WTC11 (cell line): ENCODE measurements at regions not wholly inside any gene's neighbourhood (a gene's known extent, or its start where the extent isn't known, plus 50 kb on each side); places are given as distances from the start of the nearest gene placed in this dataset.
A peak's percentile ranks its signal among the peaks of the same experiment; 100 is the strongest.
"Not testable (repeated sequence)": the region's sequence is repeated elsewhere in the genome, so short reads cannot be mapped to it uniquely, and the experiment has no call there.

ENCODE experiments used
- ATAC-seq: fragments of 200-7000 bp; cut with Tn5 transposase; 2 replicates; pipeline ENCODE4 v1.10.0; 2021; ENCODE audit warnings: mild to moderate bottlenecking, moderate library complexity
- CTCF ChIA-PET: fragments of 300-600 bp; sonication (Branson Sonifier 250); formaldehyde crosslinking; loops from one replicate; lab custom pipeline; 2021; ENCODE audit warnings: antibody characterized with exemption; lab: Charles Lee
- POLR2A ChIA-PET: fragments of 350-600 bp; sonication (Branson Sonifier 250); formaldehyde crosslinking; loops from one replicate; lab custom pipeline; 2021; ENCODE audit warnings: antibody characterized with exemption; lab: Charles Lee
- DNase-seq: peaks from one replicate; pipeline ENCODE4 v3.0.0; 2021; ENCODE audit warnings: low spot score
- H3K27ac Mint-ChIP-seq: 2 replicates; pipeline ENCODE4 v1.8.0; 2021; ENCODE audit warnings: mixed read lengths
- H3K27me3 Mint-ChIP-seq: 2 replicates; pipeline ENCODE4 v1.8.0; 2021; ENCODE audit warnings: low read depth, mild to moderate bottlenecking, moderate library complexity, mixed read lengths
- H3K36me3 Mint-ChIP-seq: 2 replicates; pipeline ENCODE4 v1.8.0; 2021; ENCODE audit warnings: mixed read lengths
- H3K4me1 Mint-ChIP-seq: 2 replicates; pipeline ENCODE4 v1.8.0; 2022; ENCODE audit warnings: mixed read lengths
- H3K4me3 Mint-ChIP-seq: 2 replicates; pipeline ENCODE4 v1.8.0; 2021; ENCODE audit warnings: mild to moderate bottlenecking, moderate library complexity, mixed read lengths
- H3K9me3 Mint-ChIP-seq: 2 replicates; pipeline ENCODE4 v1.8.0; 2021; ENCODE audit warnings: mixed read lengths
- ESRRA ChIP-seq: sonication (generic); formaldehyde crosslinking; IDR thresholded peaks from 2 replicates; pipeline ENCODE4 v1.8.1; 2022; ENCODE audit warnings: mild to moderate bottlenecking, missing genetic modification reagents, borderline replicate concordance
- ETV6 ChIP-seq: sonication (generic); formaldehyde crosslinking; IDR thresholded peaks from 2 replicates; pipeline ENCODE4 v1.8.1; 2022; ENCODE audit warnings: mild to moderate bottlenecking, missing genetic modification reagents
- HMGA2 ChIP-seq: fragments of 250-450 bp; sonication (Bioruptor Pico); IDR thresholded peaks from 2 replicates; pipeline ENCODE4 v1.4.0; 2021; ENCODE audit warnings: mild to moderate bottlenecking, moderate library complexity
- NFYB ChIP-seq: sonication (generic); formaldehyde crosslinking; conservative IDR thresholded peaks from 2 replicates; pipeline ENCODE4 v1.8.0; 2022; ENCODE audit warnings: low read depth, missing genetic modification reagents
- NR2C2 ChIP-seq: sonication (generic); formaldehyde crosslinking; IDR thresholded peaks from 2 replicates; pipeline ENCODE4 v1.8.0; 2022; ENCODE audit warnings: mild to moderate bottlenecking, missing genetic modification reagents
- PRRX2 ChIP-seq: fragments of 250-450 bp; sonication (Bioruptor Pico); IDR thresholded peaks from 2 replicates; pipeline ENCODE4 v1.8.0; 2021; ENCODE audit warnings: mild to moderate bottlenecking
- RORB ChIP-seq: fragments of 250-450 bp; sonication (Bioruptor Pico); IDR thresholded peaks from 2 replicates; pipeline ENCODE4 v1.9.0; 2021; ENCODE audit warnings: mild to moderate bottlenecking
- TEAD4 ChIP-seq: sonication (generic); formaldehyde crosslinking; IDR thresholded peaks from 2 replicates; pipeline ENCODE4 v1.8.0; 2022; ENCODE audit warnings: mild to moderate bottlenecking, missing genetic modification reagents
- ZNF138 ChIP-seq: sonication (generic); formaldehyde crosslinking; conservative IDR thresholded peaks from 2 replicates; pipeline ENCODE4 v1.8.1; 2022; ENCODE audit warnings: mild to moderate bottlenecking, moderate library complexity, missing genetic modification reagents
- ZNF232 ChIP-seq: sonication (generic); formaldehyde crosslinking; IDR thresholded peaks from 2 replicates; pipeline ENCODE4 v1.8.0; 2022; ENCODE audit warnings: mild to moderate bottlenecking, missing genetic modification reagents
- TF ChIP-seq, protein P1 (sequence below): sonication (generic); formaldehyde crosslinking; IDR thresholded peaks from 2 replicates; pipeline ENCODE4 v1.8.0; 2022; ENCODE audit warnings: mild to moderate bottlenecking, missing genetic modification reagents
- TF ChIP-seq, protein P2 (sequence below): sonication (generic); formaldehyde crosslinking; IDR thresholded peaks from 2 replicates; pipeline ENCODE4 v1.8.1; 2023; ENCODE audit warnings: mild to moderate bottlenecking, missing genetic modification reagents, moderate library complexity
- TF ChIP-seq, protein P3 (sequence below): sonication (generic); formaldehyde crosslinking; IDR thresholded peaks from 2 replicates; pipeline ENCODE4 v1.8.1; 2022; ENCODE audit warnings: mild to moderate bottlenecking, missing genetic modification reagents, moderate library complexity, borderline replicate concordance
- TF ChIP-seq, protein P4 (sequence below): fragments of 250-450 bp; sonication (Bioruptor Pico); conservative IDR thresholded peaks from 2 replicates; pipeline ENCODE4 v1.9.0; 2021; ENCODE audit warnings: mild to moderate bottlenecking
- TF ChIP-seq, protein P5 (sequence below): sonication (generic); formaldehyde crosslinking; IDR thresholded peaks from 2 replicates; pipeline ENCODE4 v1.8.0; 2022; ENCODE audit warnings: mild to moderate bottlenecking, missing genetic modification reagents
- TF ChIP-seq, protein P6 (sequence below): sonication (generic); formaldehyde crosslinking; IDR thresholded peaks from 2 replicates; pipeline ENCODE4 v1.8.0; 2023; ENCODE audit warnings: missing genetic modification reagents, mild to moderate bottlenecking, borderline replicate concordance
- TF ChIP-seq, protein P7 (sequence below): fragments of 250-450 bp; sonication (Bioruptor Pico); IDR thresholded peaks from 2 replicates; pipeline ENCODE4 v2.1.2; 2022; ENCODE audit warnings: mild to moderate bottlenecking, moderate library complexity

DNA sequence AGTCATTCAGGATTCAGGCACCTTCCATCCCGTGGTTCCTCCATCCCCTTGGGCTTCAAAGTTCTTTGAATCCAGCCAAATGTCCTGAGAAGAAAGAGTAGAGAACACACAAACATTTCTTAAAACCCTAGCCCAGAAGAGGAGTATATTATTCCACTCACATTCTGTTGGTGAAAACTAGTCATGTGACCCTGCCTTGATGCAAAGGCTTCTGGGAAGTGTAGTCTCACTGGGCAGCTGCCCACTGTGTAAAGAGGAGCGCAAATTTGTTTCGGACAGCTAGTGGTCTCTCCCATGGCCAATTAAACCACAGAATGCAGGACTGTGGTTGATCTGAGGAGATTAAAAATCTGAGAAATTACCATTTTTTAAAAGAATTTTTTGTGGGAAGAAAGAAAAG lies 304.4 kb downstream of the SUCLA2 start:
- ATAC-seq = peak; percentile 79; the same call in 1 of the 2 replicates
- Mint-ChIP-seq H3K27me3 (peaks cover 5% of the 10 kb centered on the region), H3K4me3 (no peak overlapping the region), H3K9me3 (peaks cover 25% of the 10 kb centered on the region), H3K36me3 (no peaks in the 10 kb centered on the region; the same call in 1 of the 2 replicates), H3K27ac (no peak overlapping the region), H3K4me1 (no peaks in the 10 kb centered on the region)
- TF ChIP-seq, protein P1, sequence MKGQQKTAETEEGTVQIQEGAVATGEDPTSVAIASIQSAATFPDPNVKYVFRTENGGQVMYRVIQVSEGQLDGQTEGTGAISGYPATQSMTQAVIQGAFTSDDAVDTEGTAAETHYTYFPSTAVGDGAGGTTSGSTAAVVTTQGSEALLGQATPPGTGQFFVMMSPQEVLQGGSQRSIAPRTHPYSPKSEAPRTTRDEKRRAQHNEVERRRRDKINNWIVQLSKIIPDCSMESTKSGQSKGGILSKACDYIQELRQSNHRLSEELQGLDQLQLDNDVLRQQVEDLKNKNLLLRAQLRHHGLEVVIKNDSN (CRISPR knock-in tag) = peak; percentile 81
- TF ChIP-seq, protein P2, sequence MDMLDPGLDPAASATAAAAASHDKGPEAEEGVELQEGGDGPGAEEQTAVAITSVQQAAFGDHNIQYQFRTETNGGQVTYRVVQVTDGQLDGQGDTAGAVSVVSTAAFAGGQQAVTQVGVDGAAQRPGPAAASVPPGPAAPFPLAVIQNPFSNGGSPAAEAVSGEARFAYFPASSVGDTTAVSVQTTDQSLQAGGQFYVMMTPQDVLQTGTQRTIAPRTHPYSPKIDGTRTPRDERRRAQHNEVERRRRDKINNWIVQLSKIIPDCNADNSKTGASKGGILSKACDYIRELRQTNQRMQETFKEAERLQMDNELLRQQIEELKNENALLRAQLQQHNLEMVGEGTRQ (CRISPR knock-in tag) = peak; percentile 88
- TF ChIP-seq PRRX2 (CRISPR knock-in tag) = no peak
- TF ChIP-seq NFYB = peak; percentile 63
- CTCF ChIA-PET = no interaction called here
- POLR2A ChIA-PET = no interaction called here
- DNase-seq = no peak

DNA sequence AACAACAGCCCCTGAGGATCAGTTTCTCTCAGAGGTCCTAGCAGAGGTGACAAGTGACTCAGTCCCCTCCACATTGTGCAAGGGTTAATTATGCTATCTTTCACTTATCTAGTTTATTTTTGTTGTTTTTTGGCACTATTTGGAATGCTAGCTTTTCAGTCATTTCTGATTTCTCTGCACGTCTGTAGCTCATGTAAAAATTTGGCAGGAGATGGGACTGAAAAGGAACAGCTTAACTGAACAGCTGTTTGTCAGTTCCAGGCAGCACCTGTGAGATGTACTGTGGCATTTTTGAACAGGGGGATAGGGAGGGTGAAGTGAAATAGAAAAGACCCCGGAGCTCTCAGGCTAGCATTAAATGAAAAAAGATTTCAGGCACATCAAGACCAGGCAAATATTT lies 313.5 kb downstream of the SUCLA2 start:
- CTCF ChIA-PET = no interaction called here
- no peak for TF ChIP-seq HMGA2 (CRISPR knock-in tag)
- TF ChIP-seq ZNF138 (CRISPR knock-in tag) = no peak
- TF ChIP-seq, protein P3, sequence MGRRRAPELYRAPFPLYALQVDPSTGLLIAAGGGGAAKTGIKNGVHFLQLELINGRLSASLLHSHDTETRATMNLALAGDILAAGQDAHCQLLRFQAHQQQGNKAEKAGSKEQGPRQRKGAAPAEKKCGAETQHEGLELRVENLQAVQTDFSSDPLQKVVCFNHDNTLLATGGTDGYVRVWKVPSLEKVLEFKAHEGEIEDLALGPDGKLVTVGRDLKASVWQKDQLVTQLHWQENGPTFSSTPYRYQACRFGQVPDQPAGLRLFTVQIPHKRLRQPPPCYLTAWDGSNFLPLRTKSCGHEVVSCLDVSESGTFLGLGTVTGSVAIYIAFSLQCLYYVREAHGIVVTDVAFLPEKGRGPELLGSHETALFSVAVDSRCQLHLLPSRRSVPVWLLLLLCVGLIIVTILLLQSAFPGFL = no peak
- TF ChIP-seq, protein P4, sequence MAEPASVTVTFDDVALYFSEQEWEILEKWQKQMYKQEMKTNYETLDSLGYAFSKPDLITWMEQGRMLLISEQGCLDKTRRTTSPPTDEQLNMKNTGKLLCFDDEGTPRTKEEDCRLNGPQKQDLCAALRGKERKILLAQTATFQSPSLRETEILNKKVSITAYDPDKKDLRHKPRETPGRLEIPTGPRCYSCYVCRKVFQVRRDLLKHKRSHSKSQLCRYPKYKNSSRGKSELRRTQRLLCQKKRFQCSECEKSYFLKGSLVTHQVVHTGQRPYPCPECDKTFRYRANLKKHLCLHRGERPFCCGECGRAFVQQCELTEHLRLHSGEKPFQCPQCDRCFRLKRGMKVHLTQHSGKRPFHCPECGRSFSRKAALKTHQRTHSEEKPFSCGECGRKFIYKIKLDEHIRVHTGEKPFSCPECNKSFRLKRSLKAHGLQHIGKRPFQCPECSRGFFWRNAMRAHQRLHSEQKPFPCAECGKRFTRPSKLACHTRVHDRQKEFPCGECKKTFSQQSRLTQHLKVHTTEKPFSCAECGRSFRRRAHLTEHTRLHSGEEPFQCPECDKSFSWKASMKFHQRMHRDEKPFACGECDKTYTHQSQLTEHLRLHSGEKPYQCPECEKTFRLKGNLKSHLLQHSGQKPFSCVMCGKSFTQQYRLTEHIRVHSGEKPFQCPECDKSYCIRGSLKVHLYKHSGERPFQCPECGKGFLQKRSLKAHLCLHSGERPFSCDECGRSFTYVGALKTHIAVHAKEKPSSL = no peak
- TF ChIP-seq ETV6 = no peak
- TF ChIP-seq TEAD4 (CRISPR knock-in tag) = no peak
- no peak for TF ChIP-seq RORB (CRISPR knock-in tag)
- no peak for TF ChIP-seq ESRRA (CRISPR knock-in tag)
- no peak for TF ChIP-seq NR2C2 (CRISPR knock-in tag)
- TF ChIP-seq, all 79 proteins: peak for 0
- POLR2A ChIA-PET = no interaction called here
- no peak overlapping the region for H3K4me3 Mint-ChIP-seq
- H3K36me3 Mint-ChIP-seq = no peaks in the 10 kb centered on the region
- no peaks in the 10 kb centered on the region for H3K4me1 Mint-ChIP-seq
- peaks cover 11% of the 10 kb centered on the region for H3K27me3 Mint-ChIP-seq
- H3K9me3 Mint-ChIP-seq = peaks cover 13% of the 10 kb centered on the region
- no peak overlapping the region for H3K27ac Mint-ChIP-seq
- DNase-seq = no peak
- ATAC-seq = no peak

DNA sequence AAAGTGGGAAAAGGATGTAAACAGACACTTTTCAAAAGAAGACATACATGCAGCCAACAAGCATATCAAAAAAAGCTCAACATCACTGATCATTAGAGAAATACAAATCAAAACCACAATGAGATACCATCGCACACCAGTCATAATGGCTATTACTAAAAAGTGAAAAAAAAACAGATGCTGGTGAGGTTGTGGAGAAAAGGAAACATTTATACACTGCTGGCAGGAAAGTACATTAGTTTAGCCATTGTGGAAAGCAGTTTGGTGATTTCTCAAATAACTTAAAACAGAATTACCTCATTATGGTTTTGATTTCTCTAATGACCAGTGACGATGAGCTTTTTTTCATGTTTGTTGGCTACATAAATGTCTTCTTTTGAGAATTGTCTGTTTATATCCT lies 315.9 kb downstream of the SUCLA2 start:
- ATAC-seq, H3K4me3 Mint-ChIP-seq, CTCF ChIA-PET, H3K27ac Mint-ChIP-seq, H3K27me3 Mint-ChIP-seq, H3K36me3 Mint-ChIP-seq, H3K4me1 Mint-ChIP-seq, DNase-seq, POLR2A ChIA-PET: not testable (repeated sequence)
- peaks cover 13% of the 10 kb centered on the region for H3K9me3 Mint-ChIP-seq

DNA sequence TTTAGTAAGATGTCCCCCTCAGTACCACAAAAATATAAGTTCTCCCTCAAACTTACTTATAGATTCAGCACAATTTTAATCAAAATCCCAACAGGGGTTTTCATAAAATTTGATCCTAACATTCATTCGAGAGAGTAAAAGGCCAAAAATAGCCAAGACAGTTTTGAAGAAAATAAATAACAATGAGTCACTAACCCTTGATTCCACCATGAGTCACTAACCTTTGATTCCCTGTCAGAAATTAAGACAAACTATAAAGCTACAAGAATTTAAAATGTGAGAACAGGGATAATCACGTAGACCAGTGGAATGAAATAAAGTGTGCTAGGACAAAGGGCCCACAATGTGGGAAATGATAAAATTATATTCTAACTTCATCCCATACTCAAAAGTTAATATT lies 320.3 kb downstream of the SUCLA2 start:
- CTCF ChIA-PET = no interaction called here
- DNase-seq (no peak), ATAC-seq (no peak)
- no peaks in the 10 kb centered on the region; the same call in none of the 2 replicates for H3K4me1 Mint-ChIP-seq
- no peak overlapping the region for H3K4me3 Mint-ChIP-seq
- H3K36me3 Mint-ChIP-seq = no peaks in the 10 kb centered on the region
- peaks cover 9% of the 10 kb centered on the region for H3K9me3 Mint-ChIP-seq
- H3K27ac Mint-ChIP-seq = no peak overlapping the region
- POLR2A ChIA-PET = no interaction called here
- peaks cover 11% of the 10 kb centered on the region for H3K27me3 Mint-ChIP-seq
- TF ChIP-seq ZNF232 (CRISPR knock-in tag) (no peak), ESRRA (CRISPR knock-in tag) (no peak)
- TF ChIP-seq, protein P5, sequence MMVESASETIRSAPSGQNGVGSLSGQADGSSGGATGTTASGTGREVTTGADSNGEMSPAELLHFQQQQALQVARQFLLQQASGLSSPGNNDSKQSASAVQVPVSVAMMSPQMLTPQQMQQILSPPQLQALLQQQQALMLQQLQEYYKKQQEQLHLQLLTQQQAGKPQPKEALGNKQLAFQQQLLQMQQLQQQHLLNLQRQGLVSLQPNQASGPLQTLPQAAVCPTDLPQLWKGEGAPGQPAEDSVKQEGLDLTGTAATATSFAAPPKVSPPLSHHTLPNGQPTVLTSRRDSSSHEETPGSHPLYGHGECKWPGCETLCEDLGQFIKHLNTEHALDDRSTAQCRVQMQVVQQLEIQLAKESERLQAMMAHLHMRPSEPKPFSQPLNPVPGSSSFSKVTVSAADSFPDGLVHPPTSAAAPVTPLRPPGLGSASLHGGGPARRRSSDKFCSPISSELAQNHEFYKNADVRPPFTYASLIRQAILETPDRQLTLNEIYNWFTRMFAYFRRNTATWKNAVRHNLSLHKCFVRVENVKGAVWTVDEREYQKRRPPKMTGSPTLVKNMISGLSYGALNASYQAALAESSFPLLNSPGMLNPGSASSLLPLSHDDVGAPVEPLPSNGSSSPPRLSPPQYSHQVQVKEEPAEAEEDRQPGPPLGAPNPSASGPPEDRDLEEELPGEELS (CRISPR knock-in tag) = no peak
- TF ChIP-seq, protein P6, sequence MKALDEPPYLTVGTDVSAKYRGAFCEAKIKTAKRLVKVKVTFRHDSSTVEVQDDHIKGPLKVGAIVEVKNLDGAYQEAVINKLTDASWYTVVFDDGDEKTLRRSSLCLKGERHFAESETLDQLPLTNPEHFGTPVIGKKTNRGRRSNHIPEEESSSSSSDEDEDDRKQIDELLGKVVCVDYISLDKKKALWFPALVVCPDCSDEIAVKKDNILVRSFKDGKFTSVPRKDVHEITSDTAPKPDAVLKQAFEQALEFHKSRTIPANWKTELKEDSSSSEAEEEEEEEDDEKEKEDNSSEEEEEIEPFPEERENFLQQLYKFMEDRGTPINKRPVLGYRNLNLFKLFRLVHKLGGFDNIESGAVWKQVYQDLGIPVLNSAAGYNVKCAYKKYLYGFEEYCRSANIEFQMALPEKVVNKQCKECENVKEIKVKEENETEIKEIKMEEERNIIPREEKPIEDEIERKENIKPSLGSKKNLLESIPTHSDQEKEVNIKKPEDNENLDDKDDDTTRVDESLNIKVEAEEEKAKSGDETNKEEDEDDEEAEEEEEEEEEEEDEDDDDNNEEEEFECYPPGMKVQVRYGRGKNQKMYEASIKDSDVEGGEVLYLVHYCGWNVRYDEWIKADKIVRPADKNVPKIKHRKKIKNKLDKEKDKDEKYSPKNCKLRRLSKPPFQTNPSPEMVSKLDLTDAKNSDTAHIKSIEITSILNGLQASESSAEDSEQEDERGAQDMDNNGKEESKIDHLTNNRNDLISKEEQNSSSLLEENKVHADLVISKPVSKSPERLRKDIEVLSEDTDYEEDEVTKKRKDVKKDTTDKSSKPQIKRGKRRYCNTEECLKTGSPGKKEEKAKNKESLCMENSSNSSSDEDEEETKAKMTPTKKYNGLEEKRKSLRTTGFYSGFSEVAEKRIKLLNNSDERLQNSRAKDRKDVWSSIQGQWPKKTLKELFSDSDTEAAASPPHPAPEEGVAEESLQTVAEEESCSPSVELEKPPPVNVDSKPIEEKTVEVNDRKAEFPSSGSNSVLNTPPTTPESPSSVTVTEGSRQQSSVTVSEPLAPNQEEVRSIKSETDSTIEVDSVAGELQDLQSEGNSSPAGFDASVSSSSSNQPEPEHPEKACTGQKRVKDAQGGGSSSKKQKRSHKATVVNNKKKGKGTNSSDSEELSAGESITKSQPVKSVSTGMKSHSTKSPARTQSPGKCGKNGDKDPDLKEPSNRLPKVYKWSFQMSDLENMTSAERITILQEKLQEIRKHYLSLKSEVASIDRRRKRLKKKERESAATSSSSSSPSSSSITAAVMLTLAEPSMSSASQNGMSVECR = no peak
- TF ChIP-seq, protein P7, sequence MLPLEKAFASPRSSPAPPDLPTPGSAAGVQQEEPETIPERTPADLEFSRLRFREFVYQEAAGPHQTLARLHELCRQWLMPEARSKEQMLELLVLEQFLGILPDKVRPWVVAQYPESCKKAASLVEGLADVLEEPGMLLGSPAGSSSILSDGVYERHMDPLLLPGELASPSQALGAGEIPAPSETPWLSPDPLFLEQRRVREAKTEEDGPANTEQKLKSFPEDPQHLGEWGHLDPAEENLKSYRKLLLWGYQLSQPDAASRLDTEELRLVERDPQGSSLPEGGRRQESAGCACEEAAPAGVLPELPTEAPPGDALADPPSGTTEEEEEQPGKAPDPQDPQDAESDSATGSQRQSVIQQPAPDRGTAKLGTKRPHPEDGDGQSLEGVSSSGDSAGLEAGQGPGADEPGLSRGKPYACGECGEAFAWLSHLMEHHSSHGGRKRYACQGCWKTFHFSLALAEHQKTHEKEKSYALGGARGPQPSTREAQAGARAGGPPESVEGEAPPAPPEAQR (CRISPR knock-in tag) = no peak
